ENCODE measurements at regions not wholly inside any gene's neighbourhood (a gene's known extent, or its start where the extent isn't known, plus 50 kb on each side); places are given as distances from the start of the nearest gene placed in this dataset.

- TF ChIP-seq CTCF (IDR thresholded peaks at IDR 0.05) (no peak), POLR2A (IDR thresholded peaks at IDR 0.05) (no peak), EP300 (IDR thresholded peaks at IDR 0.05; ENCODE audit: low read depth) (no peak), POLR2AphosphoS5 (IDR thresholded peaks at IDR 0.05) (no peak)
These were observed 1030.4 kb upstream of the CNTN5 start for GRCh38 chr11:97990162-97990920.
